Rectal smooth muscle tissue (tissue), 1 donor: ENCODE measurements at regions not wholly inside any gene's neighbourhood (a gene's known extent, or its start where the extent isn't known, plus 50 kb on each side); places are given as distances from the start of the nearest gene placed in this dataset.

ENCODE experiments used
- H3K27ac ChIP-seq: one replicate; pipeline ENCODE4 v1.7.0; 2013; ENCODE audit warnings: low read depth, low read length, inconsistent platforms
- H3K27me3 ChIP-seq: one replicate; pipeline ENCODE4 v1.7.0; 2013; ENCODE audit warnings: low read length; ENCODE audit not compliant: control insufficient read depth, insufficient read depth
- H3K36me3 ChIP-seq: one replicate; pipeline ENCODE4 v1.7.0; 2013; ENCODE audit warnings: low read length; ENCODE audit not compliant: control insufficient read depth, insufficient read depth
- H3K4me1 ChIP-seq: one replicate; pipeline ENCODE4 v1.7.0; 2013; ENCODE audit warnings: low read length; ENCODE audit not compliant: control insufficient read depth, insufficient read depth
- H3K4me3 ChIP-seq: one replicate; pipeline ENCODE4 v1.7.0; 2013; ENCODE audit warnings: low read length
- H3K9ac ChIP-seq: one replicate; pipeline ENCODE4 v1.7.0; 2013; ENCODE audit warnings: low read length

DNA sequence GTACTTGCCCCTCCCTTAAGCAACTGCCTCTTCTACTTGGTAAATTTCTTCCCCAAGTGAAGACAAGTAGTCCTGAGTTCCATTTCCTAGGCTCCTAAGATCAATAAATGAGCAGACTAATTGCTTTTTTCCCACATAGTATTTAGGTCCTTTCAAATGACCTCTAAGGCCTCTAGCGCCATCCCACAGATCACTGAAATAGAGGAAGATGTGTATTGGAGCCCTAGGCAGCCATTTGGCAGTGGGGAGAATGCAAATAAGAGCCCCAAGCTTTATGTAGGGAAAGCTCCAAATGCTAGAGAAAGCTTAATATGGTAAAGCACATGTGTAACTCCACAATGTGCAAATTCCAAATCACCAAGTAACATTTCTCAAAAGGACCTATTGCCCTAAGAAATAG, 316.5 kb upstream of the PHF14 start:
- Histone ChIP-seq H3K4me3 (no peak overlapping the region), H3K4me1 (no peaks in the 10 kb centered on the region), H3K9ac (no peak overlapping the region), H3K36me3 (no peaks in the 10 kb centered on the region), H3K27me3 (no peaks in the 10 kb centered on the region), H3K27ac (no peak overlapping the region)

GRCh38 chr7:10657837-10658236, 315.8 kb upstream of the PHF14 start:
- Histone ChIP-seq H3K36me3 (no peaks in the 10 kb centered on the region), H3K27ac (no peak overlapping the region), H3K4me1 (no peaks in the 10 kb centered on the region), H3K9ac (no peak overlapping the region), H3K27me3 (no peaks in the 10 kb centered on the region), H3K4me3 (no peak overlapping the region)

DNA sequence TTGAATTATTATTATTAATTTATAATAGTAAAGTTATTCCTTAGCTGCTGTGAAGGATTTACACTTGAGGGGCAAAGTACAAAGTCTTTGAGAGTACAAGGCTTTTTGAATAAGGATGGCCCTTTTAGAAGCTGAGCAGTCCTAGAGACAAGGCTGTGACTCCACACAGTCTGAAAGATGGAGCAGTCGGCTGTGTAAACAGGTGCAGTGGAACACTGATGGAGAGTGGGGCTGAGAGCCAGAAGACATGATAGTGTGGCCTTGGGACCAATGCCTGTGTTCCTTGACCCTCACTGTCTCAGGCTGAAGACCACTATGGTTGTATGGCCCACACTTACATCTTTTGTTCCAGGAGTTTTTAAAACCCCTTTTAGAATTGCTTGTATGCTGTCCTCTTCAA, 311.2 kb upstream of the PHF14 start:
- Histone ChIP-seq H3K27me3 (no peaks in the 10 kb centered on the region), H3K4me3 (no peak overlapping the region), H3K9ac (no peak overlapping the region), H3K36me3 (no peaks in the 10 kb centered on the region), H3K27ac (no peak overlapping the region), H3K4me1 (no peaks in the 10 kb centered on the region)

- Histone ChIP-seq H3K9ac (no peak overlapping the region), H3K4me3 (no peak overlapping the region), H3K36me3 (no peaks in the 10 kb centered on the region), H3K27me3 (no peaks in the 10 kb centered on the region), H3K27ac (no peak overlapping the region), H3K4me1 (no peaks in the 10 kb centered on the region)
Observed at GRCh38 chr7:10662982-10663884, 310.4 kb upstream of the PHF14 start.

DNA sequence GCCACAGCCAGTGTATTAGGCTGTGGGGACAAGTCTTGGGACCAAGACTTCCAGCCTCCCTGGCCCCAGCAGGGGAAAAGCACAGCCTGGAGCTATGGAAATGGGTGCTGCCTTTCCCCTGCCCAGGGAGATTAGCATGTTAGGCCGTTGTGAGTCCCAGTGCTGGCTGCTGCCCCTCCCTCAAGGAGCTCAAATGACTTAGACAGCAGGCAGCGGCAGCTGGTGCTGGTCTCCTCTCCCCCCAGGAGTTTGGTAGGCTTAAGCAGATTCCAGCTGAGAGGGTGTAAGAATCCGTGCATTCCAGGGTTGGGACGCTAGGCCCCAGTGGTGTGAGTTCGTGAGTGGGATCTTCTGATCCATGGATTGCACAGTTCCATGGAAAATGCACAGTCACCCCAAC, 301.5 kb upstream of the PHF14 start:
- no peaks in the 10 kb centered on the region for H3K36me3 ChIP-seq
- H3K4me3 ChIP-seq = no peak overlapping the region
- H3K4me1 ChIP-seq = no peaks in the 10 kb centered on the region
- no peaks in the 10 kb centered on the region for H3K27me3 ChIP-seq
- no peak overlapping the region for H3K9ac ChIP-seq
- H3K27ac ChIP-seq = no peak overlapping the region

DNA sequence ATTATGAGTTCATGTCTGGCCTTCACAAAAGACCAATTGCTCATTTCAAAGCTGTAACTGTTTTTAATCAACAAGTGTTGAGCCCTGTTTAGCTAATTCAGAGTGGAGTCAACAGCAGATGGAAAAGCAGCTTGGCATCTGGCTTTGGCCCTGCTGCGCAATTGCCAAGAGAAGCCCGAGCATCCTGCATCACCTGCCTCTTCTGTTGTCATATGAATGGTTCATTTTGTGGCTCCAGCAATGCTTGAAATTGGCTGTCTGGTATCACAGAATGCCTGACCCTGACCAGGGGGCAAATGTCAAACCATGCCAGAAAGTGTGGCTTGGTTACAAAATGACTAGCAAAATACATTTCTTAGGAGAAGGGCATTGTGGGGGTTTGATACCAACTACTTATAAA, 296.5 kb upstream of the PHF14 start:
- H3K36me3 ChIP-seq = no peaks in the 10 kb centered on the region
- no peak overlapping the region for H3K27ac ChIP-seq
- H3K9ac ChIP-seq = no peak overlapping the region
- H3K4me3 ChIP-seq = no peak overlapping the region
- no peaks in the 10 kb centered on the region for H3K4me1 ChIP-seq
- H3K27me3 ChIP-seq = no peaks in the 10 kb centered on the region

DNA sequence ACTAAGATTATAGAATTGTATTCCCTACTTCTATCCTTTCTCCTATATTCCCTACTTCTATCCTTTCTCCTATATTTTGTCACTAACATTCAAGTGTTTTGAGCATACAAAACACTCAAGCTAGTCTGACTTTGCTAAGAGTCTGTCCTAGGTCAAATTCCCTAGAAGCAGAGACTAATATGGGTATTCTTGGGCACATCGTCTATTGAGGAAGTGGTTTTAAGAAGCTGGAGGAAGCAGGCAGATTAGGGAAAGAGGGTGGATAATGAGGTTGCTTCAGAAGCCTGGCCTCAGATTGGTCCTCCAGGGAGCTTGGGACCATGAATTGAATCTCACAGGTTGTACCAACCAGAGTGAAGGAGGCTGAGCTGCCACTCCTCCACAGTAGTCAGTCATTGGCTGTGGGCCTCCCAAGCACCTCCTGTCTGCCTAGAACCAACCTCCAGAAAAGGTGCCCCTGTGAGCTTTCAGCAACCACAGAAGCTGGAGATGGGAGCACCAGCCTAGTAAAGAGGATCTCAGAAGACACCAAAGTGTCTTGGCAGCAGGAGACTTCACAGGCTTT, 295.9 kb upstream of the PHF14 start:
- H3K27ac ChIP-seq = no peak overlapping the region
- H3K4me3 ChIP-seq = no peak overlapping the region
- H3K27me3 ChIP-seq = no peaks in the 10 kb centered on the region
- no peak overlapping the region for H3K9ac ChIP-seq
- H3K4me1 ChIP-seq = no peaks in the 10 kb centered on the region
- H3K36me3 ChIP-seq = no peaks in the 10 kb centered on the region

GRCh38 chr7:10684606-10685005, 289.1 kb upstream of the PHF14 start:
- Histone ChIP-seq H3K27me3 (no peaks in the 10 kb centered on the region), H3K9ac (no peak overlapping the region), H3K27ac (no peak overlapping the region), H3K36me3 (no peaks in the 10 kb centered on the region), H3K4me3 (no peak overlapping the region), H3K4me1 (no peaks in the 10 kb centered on the region)

DNA sequence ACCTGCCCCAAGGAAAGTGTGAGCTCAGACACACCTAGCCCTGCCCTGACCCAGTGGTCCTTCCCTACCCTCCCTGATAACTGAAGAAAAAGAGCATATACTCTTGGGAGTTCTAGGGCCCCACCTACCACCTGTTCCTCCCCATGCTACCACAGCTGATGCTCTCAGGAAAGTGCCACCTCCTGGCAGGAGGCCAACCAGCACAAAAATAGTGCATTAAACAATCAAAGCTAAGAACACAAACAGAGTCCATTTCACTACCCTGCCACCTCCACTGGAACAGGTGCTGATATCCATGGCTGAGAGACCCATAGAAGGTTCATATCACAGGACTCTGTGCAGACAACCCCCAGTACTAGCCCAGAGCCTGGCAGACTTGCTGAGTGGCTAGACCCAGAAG, 288.6 kb upstream of the PHF14 start:
- no peak overlapping the region for H3K9ac ChIP-seq
- no peaks in the 10 kb centered on the region for H3K27me3 ChIP-seq
- H3K4me3 ChIP-seq = no peak overlapping the region
- no peaks in the 10 kb centered on the region for H3K36me3 ChIP-seq
- no peak overlapping the region for H3K27ac ChIP-seq
- H3K4me1 ChIP-seq = no peaks in the 10 kb centered on the region

DNA sequence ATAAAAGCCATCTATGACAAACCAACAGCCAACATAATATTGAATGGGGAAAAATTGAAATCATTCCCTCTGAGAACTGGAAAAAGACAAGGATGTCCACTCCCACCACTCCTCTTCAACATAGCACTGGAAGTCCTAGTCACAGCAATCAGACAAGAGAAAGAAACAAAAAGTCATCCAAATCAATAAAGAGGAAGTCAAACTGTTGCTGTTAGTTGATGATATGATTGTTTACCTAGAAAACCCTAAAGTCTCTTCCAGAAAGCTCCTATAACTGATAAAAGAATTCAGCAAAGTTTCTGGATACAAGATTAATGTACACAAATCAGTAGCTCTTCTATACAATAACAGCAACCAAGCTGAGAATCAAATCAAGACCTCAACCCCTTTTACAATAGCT, 285.1 kb upstream of the PHF14 start:
- Histone ChIP-seq H3K27ac (no peak overlapping the region), H3K36me3 (no peaks in the 10 kb centered on the region), H3K4me1 (no peaks in the 10 kb centered on the region), H3K9ac (no peak overlapping the region), H3K27me3 (no peaks in the 10 kb centered on the region), H3K4me3 (no peak overlapping the region)

GRCh38 chr7:10696064-10696463, 277.6 kb upstream of the PHF14 start:
- no peak overlapping the region for H3K27ac ChIP-seq
- H3K4me1 ChIP-seq = no peaks in the 10 kb centered on the region
- no peaks in the 10 kb centered on the region for H3K27me3 ChIP-seq
- H3K9ac ChIP-seq = no peak overlapping the region
- no peak overlapping the region for H3K4me3 ChIP-seq
- no peaks in the 10 kb centered on the region for H3K36me3 ChIP-seq

- H3K36me3 ChIP-seq = no peaks in the 10 kb centered on the region
- no peaks in the 10 kb centered on the region for H3K27me3 ChIP-seq
- no peak overlapping the region for H3K27ac ChIP-seq
- H3K4me1 ChIP-seq = no peaks in the 10 kb centered on the region
- H3K9ac ChIP-seq = no peak overlapping the region
- H3K4me3 ChIP-seq = no peak overlapping the region
Observed at GRCh38 chr7:10703059-10703458, 270.6 kb upstream of the PHF14 start.

DNA sequence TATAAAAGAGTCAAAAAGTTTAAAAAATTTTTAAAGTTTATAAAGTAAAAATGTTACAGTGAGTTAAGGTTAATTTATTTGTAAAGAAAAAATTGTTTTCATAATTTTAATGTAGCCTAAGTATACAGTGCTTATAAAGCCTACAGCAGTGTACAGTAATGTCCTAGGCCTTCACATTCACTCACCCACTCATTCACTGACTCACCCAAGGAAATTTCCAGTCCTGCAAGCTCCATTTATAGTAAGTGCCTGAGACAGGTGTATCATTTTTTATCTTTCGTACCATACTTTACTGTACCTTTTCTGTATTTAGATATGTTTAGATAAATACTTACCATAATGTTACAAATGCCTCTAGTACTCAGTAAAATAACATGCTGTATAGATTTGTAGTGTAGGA, 269.7 kb upstream of the PHF14 start:
- Histone ChIP-seq H3K36me3 (no peaks in the 10 kb centered on the region), H3K27ac (no peak overlapping the region), H3K4me1 (no peaks in the 10 kb centered on the region), H3K27me3 (no peaks in the 10 kb centered on the region), H3K4me3 (no peak overlapping the region), H3K9ac (no peak overlapping the region)
